Trophoblast cell (in vitro differentiated cells and primary cell): ENCODE measurements at regions not wholly inside any gene's neighbourhood (a gene's known extent, or its start where the extent isn't known, plus 50 kb on each side); places are given as distances from the start of the nearest gene placed in this dataset.

ENCODE experiments used
- DNase-seq, 2 donors: peaks; one replicate each; pipeline ENCODE4 v3.0.0-alpha.2; 2016
- H2AFZ ChIP-seq: 2 replicates; pipeline ENCODE4 v1.6.1; 2013; ENCODE audit warnings: low read length, moderate library complexity, mild to moderate bottlenecking; ENCODE audit not compliant: insufficient read depth, poor library complexity
- H2AK5ac ChIP-seq: 2 replicates; pipeline ENCODE4 v1.6.1; 2013; ENCODE audit warnings: mild to moderate bottlenecking, low read length
- H2BK120ac ChIP-seq: 2 replicates; pipeline ENCODE4 v1.6.1; 2013; ENCODE audit warnings: low read length, mild to moderate bottlenecking, moderate library complexity; ENCODE audit not compliant: insufficient read depth, poor library complexity
- H2BK12ac ChIP-seq: 2 replicates; pipeline ENCODE4 v1.6.1; 2013; ENCODE audit warnings: mild to moderate bottlenecking, low read length, moderate library complexity
- H2BK5ac ChIP-seq: 2 replicates; pipeline ENCODE4 v1.6.1; 2013; ENCODE audit warnings: low read length, low read depth, moderate library complexity, mild to moderate bottlenecking; ENCODE audit not compliant: poor library complexity
- H3K14ac ChIP-seq: 2 replicates; pipeline ENCODE4 v1.6.1; 2013; ENCODE audit warnings: mild to moderate bottlenecking, low read length
- H3K18ac ChIP-seq: 2 replicates; pipeline ENCODE4 v1.6.1; 2013; ENCODE audit warnings: mild to moderate bottlenecking, low read length
- H3K23ac ChIP-seq: 2 replicates; pipeline ENCODE4 v1.6.1; 2013; ENCODE audit warnings: low read length
- H3K27ac ChIP-seq: 2 replicates; pipeline ENCODE4 v1.5.1; 2013; ENCODE audit warnings: low read depth, mild to moderate bottlenecking, inconsistent platforms, low read length, moderate library complexity
- H3K27me3 ChIP-seq: 2 replicates; pipeline ENCODE4 v1.6.1; 2013; ENCODE audit warnings: inconsistent platforms, mild to moderate bottlenecking, low read length, moderate library complexity; ENCODE audit not compliant: insufficient read depth
- H3K36me3 ChIP-seq, 2 experiments: 1 replicate in 1 of 2; 2 replicates in 1 of 2; pipeline ENCODE4 v1.6.1; 2013; ENCODE audit warnings: low read length in 2 of 2, mild to moderate bottlenecking in 2 of 2, moderate library complexity in 1 of 2; ENCODE audit not compliant: insufficient read depth in 2 of 2, control insufficient read depth in 1 of 2
- H3K4ac ChIP-seq: 2 replicates; pipeline ENCODE4 v1.6.1; 2013; ENCODE audit warnings: low read depth, mild to moderate bottlenecking, low read length, moderate library complexity
- H3K4me1 ChIP-seq, 2 experiments: 1 replicate in 1 of 2; 2 replicates in 1 of 2; pipeline ENCODE4 v1.6.1; 2013; ENCODE audit warnings: low read length in 2 of 2, mild to moderate bottlenecking in 2 of 2, moderate library complexity in 1 of 2; ENCODE audit not compliant: insufficient read depth in 2 of 2, control insufficient read depth in 1 of 2
- H3K4me2 ChIP-seq: 2 replicates; pipeline ENCODE4 v1.6.1; 2013; ENCODE audit warnings: inconsistent platforms, mild to moderate bottlenecking, low read length, moderate library complexity
- H3K4me3 ChIP-seq: 2 replicates; pipeline ENCODE4 v1.5.1; 2013; ENCODE audit warnings: mild to moderate bottlenecking, low read depth, low read length, inconsistent platforms
- H3K79me1 ChIP-seq: one replicate; pipeline ENCODE4 v1.6.1; 2013; ENCODE audit warnings: low read length
- H3K79me2 ChIP-seq: 2 replicates; pipeline ENCODE4 v1.6.1; 2013; ENCODE audit warnings: low read length, mild to moderate bottlenecking; ENCODE audit not compliant: control insufficient read depth, insufficient read depth, poor library complexity
- H3K9ac ChIP-seq: 2 replicates; pipeline ENCODE4 v1.6.1; 2013; ENCODE audit warnings: mild to moderate bottlenecking, low read length
- H3K9me3 ChIP-seq: 2 replicates; pipeline ENCODE4 v1.6.1; 2013; ENCODE audit warnings: low read depth, mild to moderate bottlenecking, control low read depth, inconsistent platforms, low read length; ENCODE audit not compliant: insufficient read depth
- H4K12ac ChIP-seq: 2 replicates; pipeline ENCODE4 v1.6.1; 2013; ENCODE audit warnings: low read depth, mild to moderate bottlenecking, low read length, moderate library complexity
- H4K8ac ChIP-seq: 2 replicates; pipeline ENCODE4 v1.6.1; 2013; ENCODE audit warnings: low read depth, mild to moderate bottlenecking, low read length, moderate library complexity
- H4K91ac ChIP-seq: one replicate; pipeline ENCODE4 v1.6.1; 2013; ENCODE audit warnings: low read depth, mild to moderate bottlenecking, low read length, moderate library complexity
- WGBS: extraction: QIAGEN DNeasy Blood & Tissue Kit; methylation state at CpG from one replicate; pipeline ENCODE4 v1.1.7; 2013; ENCODE audit warnings: missing lambda C conversion rate; ENCODE audit not compliant: insufficient read length, insufficient coverage; ENCODE audit errors: extremely low coverage; 5-methylcytosine and 5-hydroxymethylcytosine counted together

GRCh38 chr12:75756111-75756510 lies 244.7 kb upstream of the KRR1 start:
- no peak overlapping the region for H3K18ac ChIP-seq
- H3K9ac ChIP-seq = no peak overlapping the region
- no peak overlapping the region for H3K4me2 ChIP-seq
- no peaks in the 10 kb centered on the region for H3K27me3 ChIP-seq
- H4K12ac ChIP-seq = no peak overlapping the region
- no peak overlapping the region for H2BK12ac ChIP-seq
- H3K23ac ChIP-seq = no peak overlapping the region
- no peaks in the 10 kb centered on the region for H3K79me2 ChIP-seq
- H3K9me3 ChIP-seq = no peaks in the 10 kb centered on the region
- no peak overlapping the region for H3K14ac ChIP-seq
- no peaks in the 10 kb centered on the region for H3K4me1 ChIP-seq
- H3K36me3 ChIP-seq = no peaks in the 10 kb centered on the region
- no peak overlapping the region for H3K4ac ChIP-seq
- no peak overlapping the region for H2AK5ac ChIP-seq
- DNase-seq = no peak
- no peak overlapping the region for H2BK120ac ChIP-seq
- H2BK5ac ChIP-seq = no peak overlapping the region
- H4K91ac ChIP-seq = no peak overlapping the region
- no peak overlapping the region for H3K27ac ChIP-seq
- H2AFZ ChIP-seq = no peak overlapping the region
- no peak overlapping the region for H3K4me3 ChIP-seq
- no peak overlapping the region for H4K8ac ChIP-seq
- peaks cover 2% of the 10 kb centered on the region for H3K79me1 ChIP-seq

- H3K9me3 ChIP-seq = no peaks in the 10 kb centered on the region
- no peak overlapping the region for H2BK5ac ChIP-seq
- peaks cover 2% of the 10 kb centered on the region for H3K79me1 ChIP-seq
- no peak overlapping the region for H3K4me2 ChIP-seq
- H3K36me3 ChIP-seq = no peaks in the 10 kb centered on the region
- H3K23ac ChIP-seq = no peak overlapping the region
- no peak overlapping the region for H3K27ac ChIP-seq
- H3K18ac ChIP-seq = no peak overlapping the region
- H4K8ac ChIP-seq = no peak overlapping the region
- H3K14ac ChIP-seq = no peak overlapping the region
- no peak overlapping the region for H4K12ac ChIP-seq
- DNase-seq = no peak
- H3K4me1 ChIP-seq = no peaks in the 10 kb centered on the region
- H3K9ac ChIP-seq = no peak overlapping the region
- H3K27me3 ChIP-seq = no peaks in the 10 kb centered on the region
- no peak overlapping the region for H2AFZ ChIP-seq
- no peak overlapping the region for H3K4me3 ChIP-seq
- no peaks in the 10 kb centered on the region for H3K79me2 ChIP-seq
- H3K4ac ChIP-seq = no peak overlapping the region
- no peak overlapping the region for H2BK12ac ChIP-seq
- no peak overlapping the region for H2AK5ac ChIP-seq
- H4K91ac ChIP-seq = no peak overlapping the region
- no peak overlapping the region for H2BK120ac ChIP-seq
Measured at GRCh38 chr12:75754698-75755097, 243.3 kb upstream of the KRR1 start.

GRCh38 chr12:75754141-75754540 lies 242.7 kb upstream of the KRR1 start:
- H3K9me3 ChIP-seq = no peaks in the 10 kb centered on the region
- H2AFZ ChIP-seq = no peak overlapping the region
- no peak overlapping the region for H3K23ac ChIP-seq
- H3K27ac ChIP-seq = no peak overlapping the region
- no peak overlapping the region for H2BK120ac ChIP-seq
- H3K4ac ChIP-seq = no peak overlapping the region
- peaks cover 2% of the 10 kb centered on the region for H3K79me1 ChIP-seq
- no peak overlapping the region for H3K4me3 ChIP-seq
- H3K4me1 ChIP-seq = no peaks in the 10 kb centered on the region
- H2AK5ac ChIP-seq = no peak overlapping the region
- no peak overlapping the region for H4K8ac ChIP-seq
- WGBS = no CpG with 5 or more reads among the region's 1 CpG
- H3K9ac ChIP-seq = no peak overlapping the region
- no peaks in the 10 kb centered on the region for H3K79me2 ChIP-seq
- H3K27me3 ChIP-seq = no peaks in the 10 kb centered on the region
- H2BK12ac ChIP-seq = no peak overlapping the region
- H3K36me3 ChIP-seq = no peaks in the 10 kb centered on the region
- no peak overlapping the region for H3K4me2 ChIP-seq
- no peak overlapping the region for H3K14ac ChIP-seq
- no peak overlapping the region for H2BK5ac ChIP-seq
- H3K18ac ChIP-seq = no peak overlapping the region
- no peak overlapping the region for H4K91ac ChIP-seq
- DNase-seq = no peak
- H4K12ac ChIP-seq = no peak overlapping the region

- no peak overlapping the region for H4K91ac ChIP-seq
- no peak overlapping the region for H3K23ac ChIP-seq
- no peaks in the 10 kb centered on the region for H3K27me3 ChIP-seq
- H3K79me2 ChIP-seq = no peaks in the 10 kb centered on the region
- no peak overlapping the region for H2BK12ac ChIP-seq
- H3K36me3 ChIP-seq = no peaks in the 10 kb centered on the region
- H4K12ac ChIP-seq = no peak overlapping the region
- no peaks in the 10 kb centered on the region for H3K4me1 ChIP-seq
- no peak overlapping the region for H3K14ac ChIP-seq
- H3K9me3 ChIP-seq = no peaks in the 10 kb centered on the region
- H3K27ac ChIP-seq = no peak overlapping the region
- no peak overlapping the region for H2BK120ac ChIP-seq
- no peak for DNase-seq
- no CpG with 5 or more reads among the region's 4 CpGs for WGBS
- no peak overlapping the region for H2AK5ac ChIP-seq
- H3K4me3 ChIP-seq = no peak overlapping the region
- H2BK5ac ChIP-seq = no peak overlapping the region
- H3K4me2 ChIP-seq = no peak overlapping the region
- no peak overlapping the region for H4K8ac ChIP-seq
- H3K9ac ChIP-seq = no peak overlapping the region
- H3K4ac ChIP-seq = no peak overlapping the region
- H3K18ac ChIP-seq = no peak overlapping the region
- H3K79me1 ChIP-seq = peaks cover 2% of the 10 kb centered on the region
- no peak overlapping the region for H2AFZ ChIP-seq
Measured at GRCh38 chr12:75751769-75752471, 240.5 kb upstream of the KRR1 start.
